Activated T-cell treated with anti-CD3 and anti-CD28 coated beads, Interleukin-2, amount 50 U/mL, for 24 hours (primary cell): ENCODE measurements at regions not wholly inside any gene's neighbourhood (a gene's known extent, or its start where the extent isn't known, plus 50 kb on each side); places are given as distances from the start of the nearest gene placed in this dataset.
"Not testable (repeated sequence)": the region's sequence is repeated elsewhere in the genome, so short reads cannot be mapped to it uniquely, and the experiment has no call there.

Experiments used
- DNase-seq: peaks from one replicate; pipeline ENCODE4 v3.0.0-alpha.2; 2020
- H3K27ac Mint-ChIP-seq: 2 replicates; pipeline ENCODE4 v1.8.0; 2020; ENCODE audit warnings: mild to moderate bottlenecking, mixed read lengths
- H3K27me3 Mint-ChIP-seq: 2 replicates; pipeline ENCODE4 v1.8.0; 2020; ENCODE audit warnings: mixed read lengths
- H3K36me3 Mint-ChIP-seq: 2 replicates; pipeline ENCODE4 v1.8.0; 2020; ENCODE audit warnings: low read depth, mixed read lengths
- H3K4me1 Mint-ChIP-seq: 2 replicates; pipeline ENCODE4 v1.8.0; 2020; ENCODE audit warnings: low read depth, mixed read lengths
- H3K4me3 Mint-ChIP-seq: 2 replicates; pipeline ENCODE4 v1.8.0; 2020; ENCODE audit warnings: mild to moderate bottlenecking, moderate library complexity, mixed read lengths
- H3K9me3 Mint-ChIP-seq: 2 replicates; pipeline ENCODE4 v1.8.0; 2020; ENCODE audit warnings: mixed read lengths

DNA sequence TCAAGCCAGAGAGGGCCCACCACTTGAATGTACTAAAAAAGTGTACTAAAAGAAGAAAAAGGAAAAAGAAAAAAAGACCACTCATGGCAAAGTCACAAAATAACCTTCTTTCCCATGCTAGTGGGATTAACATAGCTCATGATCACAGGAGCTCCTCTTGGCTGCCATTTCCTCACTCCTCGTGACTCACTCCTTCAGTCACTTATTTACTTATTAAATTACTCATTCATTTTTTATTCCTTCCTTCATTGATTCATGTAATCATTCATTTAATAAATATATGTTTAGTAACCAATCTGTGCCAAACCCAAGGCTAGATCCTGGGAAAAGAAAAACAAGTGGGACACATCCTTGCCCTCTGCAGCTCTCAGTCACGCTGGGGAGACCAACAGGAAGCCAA lies 300.5 kb downstream of the INSIG2 start:
- H3K36me3 Mint-ChIP-seq, result no peaks in the 10 kb centered on the region
- H3K27ac Mint-ChIP-seq, result no peak overlapping the region
- no peaks in the 10 kb centered on the region for H3K4me1 Mint-ChIP-seq
- no peak for DNase-seq
- H3K27me3 Mint-ChIP-seq, result peaks cover 6% of the 10 kb centered on the region
- no peaks in the 10 kb centered on the region for H3K9me3 Mint-ChIP-seq
- H3K4me3 Mint-ChIP-seq, result no peak overlapping the region

DNA sequence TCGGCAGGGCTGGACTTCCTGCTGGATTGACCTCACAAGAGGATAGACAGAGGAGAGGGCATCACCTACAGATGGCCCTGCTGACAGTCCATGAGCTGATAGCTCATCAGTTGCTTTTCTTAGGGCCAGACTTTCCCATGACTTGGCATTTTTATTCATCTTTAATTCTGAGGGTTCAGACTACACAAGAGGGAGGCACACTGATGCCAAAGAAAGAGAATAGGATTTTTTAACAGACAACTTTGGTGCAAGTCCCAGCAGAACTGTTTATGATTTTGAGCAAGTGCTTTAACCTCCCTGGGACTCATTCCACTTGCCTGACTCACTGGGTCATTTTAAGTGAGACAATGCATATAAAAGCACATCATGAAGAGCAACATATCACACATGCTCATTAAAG lies 299.2 kb downstream of the INSIG2 start:
- no peak overlapping the region for H3K4me3 Mint-ChIP-seq

GRCh38 chr2:118386641-118387302 lies 298.5 kb downstream of the INSIG2 start:
- H3K4me1 Mint-ChIP-seq, result no peaks in the 10 kb centered on the region
- H3K27me3 Mint-ChIP-seq, result no peaks in the 10 kb centered on the region
- no peaks in the 10 kb centered on the region for H3K36me3 Mint-ChIP-seq
- DNase-seq, result no peak
- H3K4me3 Mint-ChIP-seq, result no peak overlapping the region
- no peak overlapping the region for H3K27ac Mint-ChIP-seq
- H3K9me3 Mint-ChIP-seq, result no peaks in the 10 kb centered on the region

More for the DNA sequence above, 299.2 kb downstream of the INSIG2 start:
- H3K27me3 Mint-ChIP-seq, result peaks cover under 1% of the 10 kb centered on the region
- no peak overlapping the region for H3K27ac Mint-ChIP-seq
- DNase-seq, result no peak
- H3K4me1 Mint-ChIP-seq, result no peaks in the 10 kb centered on the region
- no peaks in the 10 kb centered on the region for H3K9me3 Mint-ChIP-seq
- no peaks in the 10 kb centered on the region for H3K36me3 Mint-ChIP-seq

- Mint-ChIP-seq H3K36me3 (no peaks in the 10 kb centered on the region), H3K4me3 (no peak overlapping the region), H3K27ac (no peak overlapping the region), H3K4me1 (no peaks in the 10 kb centered on the region), H3K27me3 (peaks cover 9% of the 10 kb centered on the region), H3K9me3 (no peaks in the 10 kb centered on the region)
- DNase-seq, result no peak
Measured at GRCh38 chr2:118380915-118381653, 292.8 kb downstream of the INSIG2 start.

- DNase-seq, result no peak
- H3K4me1 Mint-ChIP-seq, result no peaks in the 10 kb centered on the region
- H3K27me3 Mint-ChIP-seq, result peaks cover 30% of the 10 kb centered on the region
- no peak overlapping the region for H3K4me3 Mint-ChIP-seq
- H3K9me3 Mint-ChIP-seq, result no peaks in the 10 kb centered on the region
- no peak overlapping the region for H3K27ac Mint-ChIP-seq
- no peaks in the 10 kb centered on the region for H3K36me3 Mint-ChIP-seq
Measured at GRCh38 chr2:118375907-118376485, 287.7 kb downstream of the INSIG2 start.

DNA sequence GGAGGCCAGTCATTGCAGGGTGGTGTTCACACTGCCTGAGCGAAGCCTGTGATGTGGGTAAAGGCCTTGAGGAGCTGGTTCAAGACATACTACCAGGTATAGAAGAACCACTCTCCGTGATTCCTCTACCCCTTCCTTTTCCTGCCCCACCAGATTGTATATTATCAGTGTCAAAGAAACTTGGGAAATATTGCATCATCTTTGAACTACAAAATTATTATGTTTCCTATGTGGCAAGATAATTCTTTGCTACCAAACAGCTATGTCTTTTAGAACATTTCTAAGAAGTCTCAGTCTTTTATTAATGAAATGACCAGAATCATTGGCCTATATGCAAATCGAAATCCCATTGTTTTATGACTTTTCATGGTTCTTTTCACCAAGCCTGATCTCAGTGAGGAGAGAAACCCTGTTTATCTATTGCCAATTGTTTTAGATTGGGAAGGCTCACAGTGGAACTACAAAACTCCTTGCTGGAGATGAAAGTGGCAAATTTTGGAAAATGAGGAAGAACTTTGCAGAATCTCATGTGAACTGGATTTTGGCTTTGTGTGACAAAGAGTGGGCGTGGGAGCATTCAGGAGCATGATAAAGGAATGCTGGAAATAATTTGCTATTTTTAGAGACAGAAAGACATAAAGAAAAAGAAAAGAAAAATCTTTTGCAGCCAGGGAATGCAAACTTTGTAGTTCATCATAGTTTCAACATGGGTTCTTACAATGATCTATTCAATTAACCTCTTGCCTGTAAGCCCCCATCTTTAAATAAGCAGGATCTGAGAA lies 286.9 kb downstream of the INSIG2 start:
- Mint-ChIP-seq H3K4me3 (no peak overlapping the region), H3K27me3 (peaks cover 30% of the 10 kb centered on the region), H3K9me3 (no peaks in the 10 kb centered on the region), H3K27ac (no peak overlapping the region), H3K36me3 (no peaks in the 10 kb centered on the region), H3K4me1 (no peaks in the 10 kb centered on the region)
- no peak for DNase-seq

GRCh38 chr2:118372886-118373830 lies 284.9 kb downstream of the INSIG2 start:
- peaks cover 35% of the 10 kb centered on the region for H3K27me3 Mint-ChIP-seq
- no peaks in the 10 kb centered on the region for H3K36me3 Mint-ChIP-seq
- H3K27ac Mint-ChIP-seq, result no peak overlapping the region
- H3K9me3 Mint-ChIP-seq, result no peaks in the 10 kb centered on the region
- H3K4me1 Mint-ChIP-seq, result no peaks in the 10 kb centered on the region
- no peak overlapping the region for H3K4me3 Mint-ChIP-seq
- no peak for DNase-seq

DNA sequence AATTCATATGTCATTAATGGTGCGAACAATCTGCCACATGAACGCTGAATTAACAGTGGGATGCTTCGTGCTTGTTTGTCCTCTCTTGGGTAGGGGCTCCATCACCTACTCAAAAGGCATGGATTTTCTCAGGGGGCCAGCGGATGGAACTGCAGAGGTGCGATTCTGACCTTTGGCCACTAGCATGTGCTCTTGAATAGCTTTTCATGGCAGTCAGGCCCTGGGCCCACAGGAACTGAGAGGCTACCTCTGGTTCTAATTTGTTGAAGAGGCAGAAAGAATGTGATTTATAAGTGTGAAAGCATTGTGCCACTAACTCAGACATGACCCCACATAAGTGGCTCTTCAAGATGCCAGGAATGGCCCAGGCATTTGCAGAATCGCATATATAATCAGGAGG lies 283.2 kb downstream of the INSIG2 start:
- H3K27me3 Mint-ChIP-seq, result peaks cover 51% of the 10 kb centered on the region
- no peaks in the 10 kb centered on the region for H3K4me1 Mint-ChIP-seq
- no peaks in the 10 kb centered on the region for H3K36me3 Mint-ChIP-seq
- no peaks in the 10 kb centered on the region for H3K9me3 Mint-ChIP-seq
- no peak overlapping the region for H3K4me3 Mint-ChIP-seq
- no peak overlapping the region for H3K27ac Mint-ChIP-seq
- DNase-seq, result no peak

DNA sequence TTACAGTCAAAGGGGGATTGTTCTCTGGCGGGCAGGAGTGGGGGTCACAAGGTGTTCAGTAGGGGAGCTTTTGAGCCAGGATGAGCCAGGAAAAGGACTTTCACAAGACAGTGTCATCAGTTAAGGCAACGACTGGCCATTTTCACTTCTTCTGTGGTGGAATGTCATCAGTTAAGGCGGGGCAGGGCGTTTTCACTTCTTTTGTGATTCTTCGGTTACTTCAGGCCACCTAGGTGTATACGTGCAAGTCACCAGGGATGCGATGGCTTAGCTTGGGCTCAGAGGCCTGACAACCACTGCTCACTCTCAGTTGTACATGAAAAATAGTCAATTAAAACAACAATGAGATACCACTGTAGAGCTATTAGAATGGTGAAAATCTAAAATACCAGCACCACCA lies 281.2 kb downstream of the INSIG2 start:
- H3K27ac Mint-ChIP-seq, H3K4me1 Mint-ChIP-seq, H3K36me3 Mint-ChIP-seq, H3K9me3 Mint-ChIP-seq, H3K4me3 Mint-ChIP-seq, DNase-seq: not testable (repeated sequence)
- H3K27me3 Mint-ChIP-seq, result peaks cover 52% of the 10 kb centered on the region

DNA sequence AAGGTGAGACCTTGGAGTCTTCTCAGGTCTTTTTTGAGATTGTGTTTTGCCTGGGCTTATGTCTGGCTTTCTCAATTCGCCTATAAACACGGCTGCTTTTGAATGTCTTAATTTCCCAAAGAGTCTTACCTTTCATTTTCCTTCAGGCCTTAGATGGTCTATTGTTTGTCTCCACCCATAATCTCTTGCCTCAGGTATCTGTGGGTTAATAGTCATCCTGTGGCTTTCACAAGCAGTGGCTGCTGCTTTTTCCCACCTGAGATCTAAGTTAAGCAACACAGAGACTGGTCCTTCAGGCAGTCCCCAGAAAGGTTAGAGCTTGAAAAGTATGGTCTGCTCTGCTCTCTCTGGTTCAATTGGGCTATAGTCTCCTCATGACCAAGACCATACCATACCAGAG lies 275.3 kb downstream of the INSIG2 start:
- DNase-seq, result no peak
- Mint-ChIP-seq H3K9me3 (peaks cover 4% of the 10 kb centered on the region), H3K4me1 (no peaks in the 10 kb centered on the region), H3K27me3 (peaks cover 46% of the 10 kb centered on the region), H3K4me3 (no peak overlapping the region), H3K36me3 (no peaks in the 10 kb centered on the region), H3K27ac (no peak overlapping the region)

- peaks cover 8% of the 10 kb centered on the region for H3K27me3 Mint-ChIP-seq
- peaks cover 4% of the 10 kb centered on the region for H3K9me3 Mint-ChIP-seq
- H3K27ac Mint-ChIP-seq, result no peak overlapping the region
- no peak for DNase-seq
- H3K36me3 Mint-ChIP-seq, result no peaks in the 10 kb centered on the region
- no peak overlapping the region for H3K4me3 Mint-ChIP-seq
- no peaks in the 10 kb centered on the region for H3K4me1 Mint-ChIP-seq
Measured at GRCh38 chr2:118356051-118356450, 267.8 kb downstream of the INSIG2 start.

DNA sequence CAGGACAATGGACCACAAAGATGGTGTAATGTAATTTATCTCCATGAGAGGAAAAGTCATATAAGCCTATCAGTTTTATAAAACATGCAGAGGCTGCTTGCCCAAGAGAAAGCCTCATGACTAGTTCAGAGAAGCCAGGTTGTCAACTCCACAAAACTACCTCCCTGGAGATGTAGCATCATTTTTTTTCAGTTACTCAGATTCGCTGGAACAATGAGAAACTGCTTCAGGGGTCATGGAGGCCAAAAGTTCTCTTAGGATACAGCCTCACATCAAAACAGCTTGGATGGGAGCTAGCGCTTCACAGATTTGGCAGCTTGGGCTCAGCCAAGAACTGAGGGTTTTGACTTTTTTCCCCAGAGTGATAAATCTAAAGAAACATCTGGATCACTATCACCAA lies 263.5 kb downstream of the INSIG2 start:
- no peaks in the 10 kb centered on the region for H3K4me1 Mint-ChIP-seq
- H3K4me3 Mint-ChIP-seq, result no peak overlapping the region
- peaks cover 24% of the 10 kb centered on the region for H3K27me3 Mint-ChIP-seq
- no peak overlapping the region for H3K27ac Mint-ChIP-seq
- no peaks in the 10 kb centered on the region for H3K36me3 Mint-ChIP-seq
- DNase-seq, result no peak
- no peaks in the 10 kb centered on the region for H3K9me3 Mint-ChIP-seq

GRCh38 chr2:118350621-118351020 lies 262.4 kb downstream of the INSIG2 start:
- Mint-ChIP-seq H3K27ac (no peak overlapping the region), H3K27me3 (peaks cover 27% of the 10 kb centered on the region), H3K9me3 (no peaks in the 10 kb centered on the region), H3K36me3 (no peaks in the 10 kb centered on the region), H3K4me1 (no peaks in the 10 kb centered on the region), H3K4me3 (no peak overlapping the region)
- DNase-seq, result no peak

DNA sequence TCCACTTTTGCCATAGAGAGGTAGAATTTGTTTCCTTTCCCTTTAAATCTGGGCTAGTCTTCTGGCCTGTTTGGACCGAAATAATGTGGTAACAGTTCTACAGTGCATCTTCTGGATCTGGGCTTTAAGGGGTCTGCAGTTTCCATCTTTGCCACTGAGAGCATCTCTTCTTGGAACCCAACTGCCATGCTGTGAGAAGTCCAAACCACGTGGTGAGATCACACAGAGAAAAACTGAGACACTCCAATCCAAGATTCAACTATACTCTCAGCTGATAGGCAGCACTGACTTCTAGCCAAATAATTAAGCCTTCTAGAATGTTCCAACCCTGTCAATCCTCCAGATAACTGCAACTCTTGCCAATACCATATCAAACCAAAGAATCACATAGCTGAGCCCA lies 261.1 kb downstream of the INSIG2 start:
- no peak overlapping the region for H3K4me3 Mint-ChIP-seq
- no peaks in the 10 kb centered on the region for H3K4me1 Mint-ChIP-seq
- H3K27ac Mint-ChIP-seq, result no peak overlapping the region
- peaks cover 37% of the 10 kb centered on the region for H3K27me3 Mint-ChIP-seq
- H3K36me3 Mint-ChIP-seq, result no peaks in the 10 kb centered on the region
- no peaks in the 10 kb centered on the region for H3K9me3 Mint-ChIP-seq
- no peak for DNase-seq
